HCT116 (cell line): ENCODE measurements at regions not wholly inside any gene's neighbourhood (a gene's known extent, or its start where the extent isn't known, plus 50 kb on each side); places are given as distances from the start of the nearest gene placed in this dataset.

Source experiments
- ATAC-seq: fragments of 200-7000 bp; cut with Tn5 transposase; 2 replicates; pipeline ENCODE4 v1.9.1; 2020; ENCODE audit warnings: mild to moderate bottlenecking, moderate library complexity
- BruUV-seq: library from RNA; stranded (reverse); fragments of 400-500 nt; replicated peaks from 2 replicates; lab custom pipeline; 2021; lab: Mats Ljungman, UMichigan
- CTCF ChIA-PET: fragments of 300-600 bp; sonication (Branson Sonifier 250); formaldehyde crosslinking; loops from one replicate; lab custom pipeline; 2021; ENCODE audit warnings: antibody characterized with exemption; lab: Charles Lee
- POLR2A ChIA-PET: fragments of 300-600, 350-600 bp; sonication (Branson Sonifier 250); formaldehyde crosslinking; loops from one replicate; lab custom pipeline; 2021; ENCODE audit warnings: antibody characterized with exemption; lab: Charles Lee
- RAD21 ChIA-PET, 2 experiments: fragments of 300-600 bp; sonication (Branson Sonifier 250); formaldehyde crosslinking; loops; one replicate each; lab custom pipeline; 2023; ENCODE audit warnings: low total read pairs in 2 of 2; ENCODE audit not compliant: uncharacterized antibody in 2 of 2, unreplicated experiment in 2 of 2, low non-redundant PET in 1 of 2; lab: Charles Lee
- DNase-seq: peaks from one replicate; pipeline ENCODE4 v3.0.0-alpha.2; 2010; ENCODE audit warnings: low read depth, low spot score
- H2AFZ ChIP-seq: fragments of 200-600 bp; shearing (Covaris generic), sonication (generic); 2 replicates; pipeline ENCODE4 v1.6.1; 2017; ENCODE audit warnings: low read depth, mixed run types, mixed read lengths, antibody characterized with exemption, low read length; ENCODE audit not compliant: poor library complexity, severe bottlenecking
- H3K27ac ChIP-seq: 2 replicates; pipeline ENCODE4 v1.5.1; 2012; ENCODE audit warnings: low read depth, low read length
- H3K27me3 ChIP-seq: fragments of 200-600 bp; sonication (generic); 2 replicates; pipeline ENCODE4 v1.6.1; 2016; ENCODE audit warnings: mixed run types, low read length, mixed read lengths; ENCODE audit not compliant: insufficient read depth
- H3K36me3 ChIP-seq, 2 experiments: fragments of 200-500 bp in 1 of 2; fragments of 200-600 bp in 1 of 2; sonication (Bioruptor generic) in 1 of 2; sonication (generic) in 1 of 2; 2 replicates each; pipeline versions ENCODE4 v1.5.1 to v1.6.1; 2014 to 2016; ENCODE audit warnings: low read length in 2 of 2, inconsistent platforms in 1 of 2, mixed read lengths in 1 of 2, mixed run types in 1 of 2; ENCODE audit not compliant: insufficient read depth in 2 of 2, control insufficient read depth in 1 of 2
- H3K4me1 ChIP-seq, 2 experiments: fragments of 200-600 bp in 1 of 2; sonication (generic) in 1 of 2; 2 replicates each; pipeline versions ENCODE4 v1.5.1 to v1.6.1; 2012 to 2017; ENCODE audit warnings: low read length in 2 of 2, inconsistent platforms in 1 of 2, mild to moderate bottlenecking in 1 of 2, mixed read lengths in 1 of 2, mixed run types in 1 of 2, moderate library complexity in 1 of 2; ENCODE audit not compliant: insufficient read depth in 2 of 2, control insufficient read depth in 1 of 2
- H3K4me2 ChIP-seq: fragments of 200-600 bp; sonication (generic); 2 replicates; pipeline ENCODE4 v1.6.1; 2017; ENCODE audit warnings: mixed run types, low read length, mixed read lengths
- H3K4me3 ChIP-seq, 2 experiments: fragments of 200-600 bp in 1 of 2; sonication (generic) in 1 of 2; replicated peaks in 1 of 2; 2 replicates each; pipeline ENCODE4 v1.5.1; 2011 to 2016; ENCODE audit warnings: low read length in 2 of 2, control low read depth in 1 of 2, low read depth in 1 of 2, mild to moderate bottlenecking in 1 of 2, mixed read lengths in 1 of 2, mixed run types in 1 of 2
- H3K79me2 ChIP-seq: fragments of 200-600 bp; sonication (generic); 2 replicates; pipeline ENCODE4 v1.6.1; 2017; ENCODE audit warnings: mild to moderate bottlenecking, mixed run types, low read length, moderate library complexity, mixed read lengths; ENCODE audit not compliant: insufficient read depth
- H3K9ac ChIP-seq: fragments of 200-600 bp; sonication (generic); 2 replicates; pipeline ENCODE4 v1.6.1; 2016; ENCODE audit warnings: low read length, mixed read lengths
- H3K9me2 ChIP-seq: fragments of 200-600 bp; sonication (generic), shearing (Covaris generic); 2 replicates; pipeline ENCODE4 v1.6.1; 2017; ENCODE audit warnings: mixed run types, mild to moderate bottlenecking, moderate library complexity; ENCODE audit not compliant: insufficient read depth
- H3K9me3 ChIP-seq, 2 experiments: fragments of 200-500 bp in 1 of 2; fragments of 200-600 bp in 1 of 2; sonication (Bioruptor generic) in 1 of 2; sonication (generic) in 1 of 2; 2 replicates each; pipeline ENCODE4 v1.6.1; 2014 to 2017; ENCODE audit warnings: low read length in 2 of 2, mixed read lengths in 2 of 2, inconsistent platforms in 1 of 2, low read depth in 1 of 2, mild to moderate bottlenecking in 1 of 2, mixed run types in 1 of 2, moderate library complexity in 1 of 2; ENCODE audit not compliant: control insufficient read depth in 1 of 2, insufficient read depth in 1 of 2
- H4K20me1 ChIP-seq: fragments of 200-600 bp; sonication (generic), shearing (Covaris generic); 2 replicates; pipeline ENCODE4 v1.6.1; 2017; ENCODE audit warnings: mixed run types, mild to moderate bottlenecking, moderate library complexity; ENCODE audit not compliant: insufficient read depth
- EGR1 ChIP-seq: IDR thresholded peaks from 2 replicates; pipeline ENCODE4 v1.6.1; 2012; ENCODE audit warnings: low read depth
- ELF1 ChIP-seq: IDR thresholded peaks from 2 replicates; pipeline ENCODE4 v1.6.1; 2012; ENCODE audit warnings: low read depth, borderline replicate concordance
- SRF ChIP-seq: IDR thresholded peaks from 2 replicates; pipeline ENCODE4 v1.6.1; 2012; ENCODE audit warnings: low read depth
- TCF7L2 ChIP-seq: IDR thresholded peaks from 2 replicates; pipeline ENCODE4 v1.7.0; 2011; ENCODE audit warnings: borderline replicate concordance, inconsistent platforms; ENCODE audit not compliant: insufficient read depth, insufficient read length; ENCODE audit errors: extremely low read depth
- YY1 ChIP-seq: IDR thresholded peaks from 2 replicates; pipeline ENCODE4 v1.6.1; 2011; ENCODE audit warnings: low read length, low read depth, moderate library complexity, mild to moderate bottlenecking; ENCODE audit not compliant: insufficient replicate concordance; ENCODE audit errors: extremely low read depth
- intact Hi-C: fragments of 100-400 bp; cut with micrococcal nuclease; formaldehyde crosslinking; loops from 2 replicates; pipeline ENCODE4 v1.10.0; 2022
- TF ChIP-seq, protein P1 (sequence below): IDR thresholded peaks from 2 replicates; pipeline ENCODE4 v1.6.1; 2012; ENCODE audit warnings: low read depth
- TF ChIP-seq, protein P2 (sequence below): IDR thresholded peaks from 2 replicates; pipeline ENCODE4 v1.6.1; 2011; ENCODE audit warnings: mild to moderate bottlenecking, low read length, moderate library complexity; ENCODE audit not compliant: insufficient replicate concordance; ENCODE audit errors: extremely low read depth

DNA sequence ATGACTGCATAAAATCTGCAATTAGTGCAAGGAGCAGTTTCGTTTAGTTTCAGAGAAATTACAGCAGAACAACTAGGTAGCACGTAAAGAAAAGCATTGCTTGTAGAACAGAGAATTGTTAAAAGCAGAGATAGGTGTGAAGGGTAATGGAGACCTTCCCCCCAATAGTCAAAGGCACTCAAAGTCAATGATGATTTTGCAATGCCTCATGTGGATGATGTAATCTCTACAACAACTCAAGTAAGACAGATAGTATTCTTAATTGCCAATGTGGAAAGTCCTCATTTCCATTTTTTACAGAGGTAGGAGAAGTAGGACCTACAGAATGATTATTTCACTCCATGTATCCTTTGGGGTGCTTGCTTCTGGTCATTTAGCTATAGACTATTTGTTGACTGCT is 94.3 kb upstream of the GNAI1 start:
- intact Hi-C loops, result loop anchor here (10.0 kb wide), 1 partner anchor 1456 kb away; no protein-coding TSS in a partner anchor
- H3K36me3 ChIP-seq, result no peaks in the 10 kb centered on the region
- no peak overlapping the region for H2AFZ ChIP-seq
- BruUV-seq, result no TSS peak
- H3K4me3 ChIP-seq, result no peak overlapping the region
- TF ChIP-seq EGR1 (no peak), SRF (no peak)
- TF ChIP-seq, protein P1, sequence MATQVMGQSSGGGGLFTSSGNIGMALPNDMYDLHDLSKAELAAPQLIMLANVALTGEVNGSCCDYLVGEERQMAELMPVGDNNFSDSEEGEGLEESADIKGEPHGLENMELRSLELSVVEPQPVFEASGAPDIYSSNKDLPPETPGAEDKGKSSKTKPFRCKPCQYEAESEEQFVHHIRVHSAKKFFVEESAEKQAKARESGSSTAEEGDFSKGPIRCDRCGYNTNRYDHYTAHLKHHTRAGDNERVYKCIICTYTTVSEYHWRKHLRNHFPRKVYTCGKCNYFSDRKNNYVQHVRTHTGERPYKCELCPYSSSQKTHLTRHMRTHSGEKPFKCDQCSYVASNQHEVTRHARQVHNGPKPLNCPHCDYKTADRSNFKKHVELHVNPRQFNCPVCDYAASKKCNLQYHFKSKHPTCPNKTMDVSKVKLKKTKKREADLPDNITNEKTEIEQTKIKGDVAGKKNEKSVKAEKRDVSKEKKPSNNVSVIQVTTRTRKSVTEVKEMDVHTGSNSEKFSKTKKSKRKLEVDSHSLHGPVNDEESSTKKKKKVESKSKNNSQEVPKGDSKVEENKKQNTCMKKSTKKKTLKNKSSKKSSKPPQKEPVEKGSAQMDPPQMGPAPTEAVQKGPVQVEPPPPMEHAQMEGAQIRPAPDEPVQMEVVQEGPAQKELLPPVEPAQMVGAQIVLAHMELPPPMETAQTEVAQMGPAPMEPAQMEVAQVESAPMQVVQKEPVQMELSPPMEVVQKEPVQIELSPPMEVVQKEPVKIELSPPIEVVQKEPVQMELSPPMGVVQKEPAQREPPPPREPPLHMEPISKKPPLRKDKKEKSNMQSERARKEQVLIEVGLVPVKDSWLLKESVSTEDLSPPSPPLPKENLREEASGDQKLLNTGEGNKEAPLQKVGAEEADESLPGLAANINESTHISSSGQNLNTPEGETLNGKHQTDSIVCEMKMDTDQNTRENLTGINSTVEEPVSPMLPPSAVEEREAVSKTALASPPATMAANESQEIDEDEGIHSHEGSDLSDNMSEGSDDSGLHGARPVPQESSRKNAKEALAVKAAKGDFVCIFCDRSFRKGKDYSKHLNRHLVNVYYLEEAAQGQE, result no peak
- no peak overlapping the region for H3K4me2 ChIP-seq
- DNase-seq, result no peak
- H3K9me2 ChIP-seq, result no peaks in the 10 kb centered on the region
- H3K27me3 ChIP-seq, result no peaks in the 10 kb centered on the region
- POLR2A ChIA-PET, result no interaction called here
- no peaks in the 10 kb centered on the region for H3K79me2 ChIP-seq
- H3K4me1 ChIP-seq, result no peaks in the 10 kb centered on the region
- CTCF ChIA-PET, result interaction anchor here (0.6 to 1.5 kb wide), 2 partner anchors 387 to 742 kb away, joined by 3 to 4 read pairs; no protein-coding TSS in a partner anchor
- H3K27ac ChIP-seq, result no peak overlapping the region
- no peak for ATAC-seq
- H3K9ac ChIP-seq, result no peak overlapping the region
- RAD21 ChIA-PET, result no interaction called here
- H4K20me1 ChIP-seq, result no peaks in the 10 kb centered on the region
- H3K9me3 ChIP-seq, result no peaks in the 10 kb centered on the region

DNA sequence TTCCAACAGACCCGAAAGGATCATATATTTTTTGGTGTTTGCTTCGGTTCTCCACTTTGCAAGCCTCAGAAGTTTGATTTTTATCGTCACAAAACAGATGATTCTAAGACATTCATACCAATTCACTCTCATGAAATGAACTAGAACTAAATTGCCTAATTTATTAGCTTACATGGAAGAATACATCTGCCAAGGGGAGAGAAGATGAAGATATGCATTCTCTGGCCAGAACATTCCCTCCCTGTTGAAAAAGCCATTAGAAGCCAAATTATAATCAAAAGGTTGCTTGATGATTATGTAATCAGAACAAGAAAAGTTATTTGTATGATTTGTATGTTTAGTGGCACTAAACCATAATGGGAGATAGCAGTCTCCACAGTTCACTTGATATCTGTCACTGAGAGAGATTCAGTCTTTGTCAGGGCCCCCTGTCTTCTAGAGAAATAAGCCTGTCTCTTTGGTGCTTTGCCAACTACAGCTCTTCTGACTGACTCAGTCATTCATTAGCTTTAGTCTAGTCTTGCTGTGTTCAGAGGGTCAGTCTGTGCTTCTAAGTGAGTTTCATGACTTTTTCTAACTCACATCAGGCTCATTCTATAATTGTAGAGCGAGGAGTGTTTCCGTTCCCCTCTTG is 95.3 kb upstream of the GNAI1 start:
- Histone ChIP-seq H3K36me3 (no peaks in the 10 kb centered on the region), H3K27me3 (no peaks in the 10 kb centered on the region), H3K79me2 (no peaks in the 10 kb centered on the region), H2AFZ (peak overlapping the region; percentile 37), H3K4me2 (no peak overlapping the region), H3K9me3 (no peaks in the 10 kb centered on the region), H4K20me1 (no peaks in the 10 kb centered on the region), H3K9ac (no peak overlapping the region), H3K4me3 (no peak overlapping the region), H3K4me1 (no peaks in the 10 kb centered on the region), H3K27ac (no peak overlapping the region), H3K9me2 (no peaks in the 10 kb centered on the region)
- POLR2A ChIA-PET, result no interaction called here
- RAD21 ChIA-PET, result interaction anchor here in 1 of 2 experiments (0.6 kb wide), 1 partner anchor 298 kb away, joined by 3 read pairs; no protein-coding TSS in a partner anchor
- intact Hi-C loops, result no loop called here
- BruUV-seq, result no TSS peak
- DNase-seq (no peak), ATAC-seq (no peak)
- CTCF ChIA-PET, result interaction anchor here (1.5 kb wide), 1 partner anchor 741 kb away, joined by 4 read pairs; no protein-coding TSS in a partner anchor
- TF ChIP-seq ELF1, result no peak
- TF ChIP-seq, protein P2, sequence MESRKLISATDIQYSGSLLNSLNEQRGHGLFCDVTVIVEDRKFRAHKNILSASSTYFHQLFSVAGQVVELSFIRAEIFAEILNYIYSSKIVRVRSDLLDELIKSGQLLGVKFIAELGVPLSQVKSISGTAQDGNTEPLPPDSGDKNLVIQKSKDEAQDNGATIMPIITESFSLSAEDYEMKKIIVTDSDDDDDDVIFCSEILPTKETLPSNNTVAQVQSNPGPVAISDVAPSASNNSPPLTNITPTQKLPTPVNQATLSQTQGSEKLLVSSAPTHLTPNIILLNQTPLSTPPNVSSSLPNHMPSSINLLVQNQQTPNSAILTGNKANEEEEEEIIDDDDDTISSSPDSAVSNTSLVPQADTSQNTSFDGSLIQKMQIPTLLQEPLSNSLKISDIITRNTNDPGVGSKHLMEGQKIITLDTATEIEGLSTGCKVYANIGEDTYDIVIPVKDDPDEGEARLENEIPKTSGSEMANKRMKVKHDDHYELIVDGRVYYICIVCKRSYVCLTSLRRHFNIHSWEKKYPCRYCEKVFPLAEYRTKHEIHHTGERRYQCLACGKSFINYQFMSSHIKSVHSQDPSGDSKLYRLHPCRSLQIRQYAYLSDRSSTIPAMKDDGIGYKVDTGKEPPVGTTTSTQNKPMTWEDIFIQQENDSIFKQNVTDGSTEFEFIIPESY, result no peak
- no peak for TF ChIP-seq EGR1
- TF ChIP-seq, protein P1, result no peak
- no peak for TF ChIP-seq TCF7L2
- TF ChIP-seq YY1, result no peak
